ENCODE measurements at regions not wholly inside any gene's neighbourhood (a gene's known extent, or its start where the extent isn't known, plus 50 kb on each side); places are given as distances from the start of the nearest gene placed in this dataset.

DNA sequence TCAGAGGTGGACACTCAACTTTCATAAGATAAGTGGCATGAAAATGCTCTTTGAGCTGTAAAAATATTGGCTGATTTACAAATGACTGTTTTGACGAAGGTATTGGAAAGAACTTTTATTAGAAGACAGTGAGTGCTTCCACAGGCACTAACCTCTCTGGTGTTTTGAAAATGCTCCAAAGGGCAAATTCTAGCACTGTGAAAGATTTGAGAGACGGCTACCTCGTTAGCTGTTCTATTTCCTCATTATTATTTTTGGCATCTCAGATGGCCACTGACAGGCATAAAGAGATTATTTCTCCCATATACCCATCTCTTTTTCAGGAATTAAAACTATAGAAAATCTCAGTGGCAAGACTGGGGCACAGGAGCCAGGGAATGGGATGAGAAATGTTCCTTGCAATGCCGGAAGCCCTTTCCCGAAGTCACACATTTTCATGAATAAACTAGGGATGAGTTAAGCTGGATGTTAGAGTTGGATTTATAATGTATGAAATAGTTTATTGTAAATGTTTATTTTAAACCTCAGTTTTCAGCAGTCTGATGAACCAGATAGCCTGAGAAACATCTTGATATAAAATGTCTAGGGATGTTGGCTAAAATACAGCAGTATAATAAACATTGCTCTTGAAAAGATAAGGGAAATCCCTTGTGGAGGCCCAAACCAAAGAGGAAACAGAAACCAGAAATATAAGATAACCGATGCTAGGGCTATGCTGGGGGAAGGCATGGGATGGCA, 175.7 kb downstream of the ASB1 start:
- CTCF ChIA-PET, result interaction anchor here (0.7 to 2.0 kb wide), 6 partner anchors 14 to 505 kb away, joined by 3 to 7 read pairs (median 4); no protein-coding TSS in a partner anchor
- no peak overlapping the region for H3K4me3 ChIP-seq (ENCODE audit: low read depth, low read length)
- no peak for DNase-seq (ENCODE audit: low read depth)
- POLR2A ChIA-PET, result interaction anchor here (0.5 to 0.6 kb wide), 2 partner anchors 184 to 751 kb away, joined by 3 read pairs; no protein-coding TSS in a partner anchor
- H3K27me3 ChIP-seq (ENCODE audit: control insufficient read depth, insufficient read depth, low read length), result no peaks in the 10 kb centered on the region
- H3K36me3 ChIP-seq (ENCODE audit: control insufficient read depth, insufficient read depth, low read length), result no peaks in the 10 kb centered on the region
- no peak for TF ChIP-seq CTCF (IDR thresholded peaks at IDR 0.05; ENCODE audit: insufficient read depth, low read depth, low read length)

DNA sequence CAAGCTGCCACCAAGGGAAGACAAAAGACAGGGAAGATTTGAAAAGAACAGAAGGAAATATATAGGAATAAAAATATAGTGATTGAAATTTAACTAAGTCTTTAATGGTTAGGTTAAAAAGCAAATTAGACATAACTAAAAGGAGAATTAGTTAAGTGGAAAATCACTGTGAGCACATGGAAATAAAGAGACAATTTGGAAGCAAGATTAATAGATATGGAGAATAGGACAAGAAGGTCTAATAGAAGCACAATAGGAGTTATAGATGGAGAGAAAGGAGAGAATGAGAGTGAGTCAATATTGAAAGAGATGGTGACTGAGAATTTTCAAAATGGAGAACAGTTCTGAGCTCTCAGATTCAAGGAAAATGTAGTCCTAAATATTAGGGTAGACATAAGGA, 176.9 kb downstream of the ASB1 start:
- ChIA-PET POLR2A (no interaction called here), CTCF (no interaction called here)
- TF ChIP-seq CTCF (IDR thresholded peaks at IDR 0.05; ENCODE audit: insufficient read depth, low read depth, low read length), result no peak
- no peaks in the 10 kb centered on the region for H3K27me3 ChIP-seq (ENCODE audit: control insufficient read depth, insufficient read depth, low read length)
- H3K36me3 ChIP-seq (ENCODE audit: control insufficient read depth, insufficient read depth, low read length), result no peaks in the 10 kb centered on the region
- DNase-seq (ENCODE audit: low read depth), result no peak
- no peak overlapping the region for H3K4me3 ChIP-seq (ENCODE audit: low read depth, low read length)

DNA sequence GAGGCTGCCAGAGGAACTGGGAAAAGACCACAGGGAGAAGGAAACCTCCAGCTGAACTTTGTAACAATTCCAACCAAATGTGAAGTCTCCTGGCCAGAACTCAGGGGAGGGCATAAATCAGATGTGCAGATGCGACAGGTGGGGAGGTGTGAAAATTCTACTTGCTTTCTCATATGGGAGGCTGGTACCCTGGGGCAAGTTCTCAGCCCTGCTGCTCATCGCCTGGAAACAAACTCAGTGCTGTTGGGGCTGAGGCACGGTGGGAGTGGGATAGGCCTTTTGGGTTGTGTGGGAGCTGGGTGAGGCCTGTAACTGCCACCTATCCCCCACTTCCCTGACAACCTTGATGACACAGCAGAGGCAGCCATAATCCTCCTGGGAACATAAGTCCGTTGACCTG, 179.6 kb downstream of the ASB1 start:
- no peak for DNase-seq (ENCODE audit: low read depth)
- Histone ChIP-seq H3K27me3 (ENCODE audit: control insufficient read depth, insufficient read depth, low read length) (no peaks in the 10 kb centered on the region), H3K4me3 (ENCODE audit: low read depth, low read length) (no peak overlapping the region), H3K36me3 (ENCODE audit: control insufficient read depth, insufficient read depth, low read length) (no peaks in the 10 kb centered on the region)
- TF ChIP-seq CTCF (IDR thresholded peaks at IDR 0.05; ENCODE audit: insufficient read depth, low read depth, low read length), result no peak
- ChIA-PET CTCF (no interaction called here), POLR2A (no interaction called here)

DNA sequence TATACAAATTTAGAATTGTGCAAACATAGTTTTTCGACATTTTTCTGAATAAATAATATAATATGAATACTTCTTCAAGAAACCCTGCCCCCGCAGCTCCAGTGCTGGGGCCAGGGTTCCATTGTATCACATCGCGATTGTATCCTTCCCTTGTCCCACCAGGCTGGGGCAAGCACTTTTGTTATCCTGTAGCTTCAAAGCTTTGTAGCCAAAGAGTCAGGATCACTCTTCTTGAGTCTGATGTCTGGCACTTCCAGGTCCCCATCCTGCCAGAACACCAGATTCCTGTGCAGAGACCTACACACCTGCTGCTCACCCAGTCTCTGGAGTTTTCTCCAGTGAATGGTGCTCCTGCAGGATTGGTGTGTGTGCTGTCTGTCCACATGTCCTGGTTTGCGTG, 186.9 kb downstream of the ASB1 start:
- DNase-seq (ENCODE audit: low read depth), result no peak
- H3K36me3 ChIP-seq (ENCODE audit: control insufficient read depth, insufficient read depth, low read length), result no peaks in the 10 kb centered on the region
- H3K4me3 ChIP-seq (ENCODE audit: low read depth, low read length), result no peak overlapping the region
- ChIA-PET POLR2A (no interaction called here), CTCF (no interaction called here)
- H3K27me3 ChIP-seq (ENCODE audit: control insufficient read depth, insufficient read depth, low read length), result peaks cover 5% of the 10 kb centered on the region; the same call in 1 of the 2 replicates
- TF ChIP-seq CTCF (IDR thresholded peaks at IDR 0.05; ENCODE audit: insufficient read depth, low read depth, low read length), result no peak

DNA sequence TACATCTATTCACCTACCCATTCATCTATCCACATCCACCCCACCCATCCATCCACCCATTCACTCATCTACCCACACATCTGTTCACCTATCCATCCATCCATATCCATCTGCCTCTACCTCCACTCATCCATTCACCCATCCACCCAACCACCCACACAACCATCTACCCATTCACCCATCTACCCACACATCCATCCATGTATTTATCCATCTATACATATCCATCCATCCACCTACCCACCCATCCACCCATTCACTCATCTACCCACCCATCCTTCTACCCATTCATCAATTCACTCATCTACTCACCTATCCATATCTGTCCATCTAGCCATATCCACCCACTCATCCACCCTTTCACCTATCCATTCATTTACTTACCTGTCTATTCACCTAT, 187.6 kb downstream of the ASB1 start:
- POLR2A ChIA-PET, result no interaction called here

More for the DNA sequence above, 187.6 kb downstream of the ASB1 start:
- CTCF ChIA-PET, result interaction anchor here (0.6 to 1.0 kb wide), 2 partner anchors 9 to 14 kb away, joined by 3 read pairs; no protein-coding TSS in a partner anchor
- Histone ChIP-seq H3K27me3 (ENCODE audit: control insufficient read depth, insufficient read depth, low read length) (peaks cover 5% of the 10 kb centered on the region; the same call in 1 of the 2 replicates), H3K4me3 (ENCODE audit: low read depth, low read length) (no peak overlapping the region), H3K36me3 (ENCODE audit: control insufficient read depth, insufficient read depth, low read length) (no peaks in the 10 kb centered on the region)
- no peak for TF ChIP-seq CTCF (IDR thresholded peaks at IDR 0.05; ENCODE audit: insufficient read depth, low read depth, low read length)
- no peak for DNase-seq (ENCODE audit: low read depth)

Data from BJ (cell line).